GM12874 (cell line): ENCODE measurements at regions not wholly inside any gene's neighbourhood (a gene's known extent, or its start where the extent isn't known, plus 50 kb on each side); places are given as distances from the start of the nearest gene placed in this dataset.

ENCODE experiments used
- CTCF ChIP-seq: IDR thresholded peaks from 2 replicates; pipeline ENCODE4 v1.5.1; 2011; ENCODE audit warnings: low read depth, mild to moderate bottlenecking, control low read depth, low read length, moderate library complexity; ENCODE audit not compliant: insufficient read depth

GRCh38 chr2:122194546-122194945 lies 439.1 kb downstream of the TSN start:
- no peak for TF ChIP-seq CTCF

- TF ChIP-seq CTCF = no peak
These were observed 448.1 kb downstream of the TSN start for GRCh38 chr2:122203523-122203922.

GRCh38 chr2:122205641-122206040 lies 450.2 kb downstream of the TSN start:
- no peak for TF ChIP-seq CTCF

GRCh38 chr2:122206101-122206500 lies 450.6 kb downstream of the TSN start:
- no peak for TF ChIP-seq CTCF

- TF ChIP-seq CTCF = no peak
These were observed 453.9 kb downstream of the TSN start for GRCh38 chr2:122209377-122209776.

- TF ChIP-seq CTCF = no peak
These were observed 454.6 kb downstream of the TSN start for GRCh38 chr2:122210065-122210464.

GRCh38 chr2:122210898-122211856 lies 455.7 kb downstream of the TSN start:
- TF ChIP-seq CTCF = no peak
